ENCODE measurements at regions not wholly inside any gene's neighbourhood (a gene's known extent, or its start where the extent isn't known, plus 50 kb on each side); places are given as distances from the start of the nearest gene placed in this dataset.

- no peak overlapping the region for H3K27ac Mint-ChIP-seq
- H3K4me3 Mint-ChIP-seq, result no peak overlapping the region
- H3K4me1 Mint-ChIP-seq (ENCODE audit: low read depth in 2 of 2), result no peaks in the 10 kb centered on the region
- H3K9me3 Mint-ChIP-seq, result peaks cover 5% of the 10 kb centered on the region
- peak in 1 of 2 donors; percentile 40 for ATAC-seq
- no peak for DNase-seq (ENCODE audit: low spot score)
- peaks cover 19 to 23% of the 10 kb centered on the region in 2 donors for H3K27me3 Mint-ChIP-seq
- H3K36me3 Mint-ChIP-seq, result no peaks in the 10 kb centered on the region
Measured at GRCh38 chr15:47974724-47975123, 146.1 kb upstream of the SLC24A5 start.

DNA sequence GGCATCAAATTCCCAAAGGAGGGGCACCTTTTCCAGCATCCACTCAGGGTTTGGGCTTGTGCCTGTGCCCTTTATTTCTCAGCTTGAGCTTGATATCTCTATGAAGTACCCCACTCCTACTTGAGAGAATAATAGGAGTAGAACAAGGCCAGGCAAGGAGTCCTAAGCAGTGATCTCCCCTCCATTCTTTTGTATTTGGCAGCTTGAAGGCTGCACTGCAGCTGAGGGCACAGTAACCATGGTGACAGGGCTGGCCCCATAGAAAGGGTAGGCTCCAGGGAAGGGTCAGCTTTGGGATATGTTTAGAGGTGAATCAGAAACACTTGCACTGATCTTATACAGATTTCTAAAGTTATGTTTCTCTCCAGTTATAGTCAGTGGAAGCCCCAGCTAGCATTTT is 145.4 kb upstream of the SLC24A5 start:
- no peak for DNase-seq (ENCODE audit: low spot score)
- H3K9me3 Mint-ChIP-seq, result peaks cover 5% of the 10 kb centered on the region
- H3K4me1 Mint-ChIP-seq (ENCODE audit: low read depth in 2 of 2), result no peaks in the 10 kb centered on the region
- no peak overlapping the region for H3K4me3 Mint-ChIP-seq
- H3K36me3 Mint-ChIP-seq, result no peaks in the 10 kb centered on the region
- H3K27me3 Mint-ChIP-seq, result peaks cover 19 to 25% of the 10 kb centered on the region in 2 donors
- no peak overlapping the region for H3K27ac Mint-ChIP-seq
- ATAC-seq, result no peak

DNA sequence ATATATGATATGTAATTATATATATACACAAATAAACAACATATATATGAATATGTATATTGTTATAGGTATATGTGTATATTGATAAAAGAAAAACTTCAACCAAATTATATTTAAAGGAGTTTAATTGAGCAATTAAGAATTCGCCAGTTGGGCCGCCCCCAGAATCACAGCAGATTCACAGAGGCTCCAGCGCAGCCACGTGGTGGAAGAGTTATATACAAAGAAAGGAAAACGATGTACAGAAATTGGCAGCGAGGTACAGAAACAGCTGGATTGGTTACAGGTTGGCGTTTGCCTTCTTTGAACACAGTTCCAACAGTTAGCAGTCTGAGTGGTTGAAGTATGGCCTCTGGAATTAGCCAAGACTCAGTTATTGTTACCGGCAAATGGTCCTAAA is 137.3 kb upstream of the SLC24A5 start:
- Mint-ChIP-seq H3K4me1 (ENCODE audit: low read depth in 2 of 2) (peaks cover 11 to 19% of the 10 kb centered on the region in 2 donors), H3K9me3 (peaks cover under 1% of the 10 kb centered on the region), H3K27me3 (peaks cover 2 to 13% of the 10 kb centered on the region in 2 donors), H3K4me3 (no peak overlapping the region), H3K36me3 (no peaks in the 10 kb centered on the region), H3K27ac (no peak overlapping the region)
- ATAC-seq, result no peak
- no peak for DNase-seq (ENCODE audit: low spot score)

- H3K9me3 Mint-ChIP-seq, result no peaks in the 10 kb centered on the region
- H3K27me3 Mint-ChIP-seq, result peaks cover 0 to 8% of the 10 kb centered on the region in 2 donors
- peak overlapping the region; percentile 28 to 71 for H3K27ac Mint-ChIP-seq
- no peaks in the 10 kb centered on the region for H3K36me3 Mint-ChIP-seq
- DNase-seq (ENCODE audit: low spot score) (no peak), ATAC-seq (peak; percentile 62 to 85)
- H3K4me3 Mint-ChIP-seq, result peak overlapping the region; percentile 60
- peaks cover 11 to 19% of the 10 kb centered on the region in 2 donors for H3K4me1 Mint-ChIP-seq (ENCODE audit: low read depth in 2 of 2)
Measured at GRCh38 chr15:47985568-47985967, 135.2 kb upstream of the SLC24A5 start.

- Mint-ChIP-seq H3K4me3 (no peak overlapping the region), H3K9me3 (no peaks in the 10 kb centered on the region), H3K4me1 (ENCODE audit: low read depth in 2 of 2) (peaks cover 11 to 16% of the 10 kb centered on the region in 2 donors)
Measured at GRCh38 chr15:47987461-47987860, 133.3 kb upstream of the SLC24A5 start.

DNA sequence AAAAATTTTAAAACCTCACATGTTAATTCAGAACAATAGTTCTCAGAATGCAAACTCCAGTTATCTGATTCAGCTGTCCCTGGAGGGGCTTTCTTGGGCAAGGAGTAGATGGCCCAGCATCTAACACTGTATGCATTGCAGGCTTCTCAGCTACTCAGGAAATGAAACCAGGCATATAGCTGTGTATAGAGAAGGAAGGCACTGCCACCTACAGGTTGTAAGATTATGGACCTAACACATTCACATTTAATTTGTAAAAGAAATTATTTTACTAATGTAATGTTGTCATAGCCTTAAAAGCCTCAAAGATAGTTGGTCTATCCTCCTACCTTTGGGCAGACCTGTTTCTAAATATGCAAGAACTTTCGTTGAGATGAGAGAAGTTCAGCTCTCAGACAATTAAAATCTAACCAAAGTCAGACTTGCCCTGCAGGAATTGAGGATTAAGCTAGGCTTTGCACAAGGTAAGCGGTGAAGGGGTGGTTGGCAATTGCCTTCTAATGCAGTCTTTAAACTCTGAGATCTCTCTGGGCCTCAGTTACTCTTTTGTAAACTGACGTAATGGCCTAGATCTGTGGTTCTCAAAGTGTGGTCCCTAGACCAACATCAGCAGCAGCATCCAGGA is 132.8 kb upstream of the SLC24A5 start:
- DNase-seq (ENCODE audit: low spot score) (no peak), ATAC-seq (peak; percentile 75 to 83)
- H3K4me3 Mint-ChIP-seq, result no peak overlapping the region
- H3K9me3 Mint-ChIP-seq, result no peaks in the 10 kb centered on the region
- H3K36me3 Mint-ChIP-seq, result no peaks in the 10 kb centered on the region
- peaks cover 0 to 4% of the 10 kb centered on the region in 2 donors for H3K27me3 Mint-ChIP-seq
- H3K27ac Mint-ChIP-seq, result no peak overlapping the region
- H3K4me1 Mint-ChIP-seq (ENCODE audit: low read depth in 2 of 2), result peaks cover 11 to 16% of the 10 kb centered on the region in 2 donors

More at GRCh38 chr15:47987461-47987860, 133.3 kb upstream of the SLC24A5 start:
- DNase-seq (ENCODE audit: low spot score), result no peak
- no peak for ATAC-seq
- no peaks in the 10 kb centered on the region for H3K36me3 Mint-ChIP-seq
- H3K27me3 Mint-ChIP-seq, result peaks cover 0 to 4% of the 10 kb centered on the region in 2 donors
- H3K27ac Mint-ChIP-seq, result no peak overlapping the region

DNA sequence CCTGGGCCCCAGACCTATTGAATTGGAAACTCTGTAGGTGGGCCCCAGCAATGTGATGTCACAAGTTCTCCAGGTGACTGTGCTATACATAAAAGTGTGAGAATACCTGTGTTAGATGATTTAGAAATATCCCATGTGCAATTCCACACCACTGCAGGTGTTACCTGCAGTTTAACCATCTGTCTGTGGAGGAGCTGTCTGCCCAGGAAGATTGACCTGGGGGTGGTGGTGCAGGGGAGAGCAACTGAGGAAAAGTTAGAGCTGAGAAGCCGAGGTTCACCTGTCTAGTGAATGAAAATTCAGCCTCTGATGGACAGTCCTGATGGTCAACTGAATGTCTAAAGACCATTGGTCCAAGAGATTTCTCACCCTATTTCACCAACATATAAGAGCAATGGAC is 132.2 kb upstream of the SLC24A5 start:
- H3K36me3 Mint-ChIP-seq, result no peaks in the 10 kb centered on the region
- ATAC-seq (no peak), DNase-seq (ENCODE audit: low spot score) (no peak)
- H3K4me3 Mint-ChIP-seq, result no peak overlapping the region
- H3K9me3 Mint-ChIP-seq, result no peaks in the 10 kb centered on the region
- H3K4me1 Mint-ChIP-seq (ENCODE audit: low read depth in 2 of 2), result peaks cover 11 to 16% of the 10 kb centered on the region in 2 donors
- H3K27ac Mint-ChIP-seq, result no peak overlapping the region
- H3K27me3 Mint-ChIP-seq, result peaks cover 0 to 2% of the 10 kb centered on the region in 2 donors

DNA sequence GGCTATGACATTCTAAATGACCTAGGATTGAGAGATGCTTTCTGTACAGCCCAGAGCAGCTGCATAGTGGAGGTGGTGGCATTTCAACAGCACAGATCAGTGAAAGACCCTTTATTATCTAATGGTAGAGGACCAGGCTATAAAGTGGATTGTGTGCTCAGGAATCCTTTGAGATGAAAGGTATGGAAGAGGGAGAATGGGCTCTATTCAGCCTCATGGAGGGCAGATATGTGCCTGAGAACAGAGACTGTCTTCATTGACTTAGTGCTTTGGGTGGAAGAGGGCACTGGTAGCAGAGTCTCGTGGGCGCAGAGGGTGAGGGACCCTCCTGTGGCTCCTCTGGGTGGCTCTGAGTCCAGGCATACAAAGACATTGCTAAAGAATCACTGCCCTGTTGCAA is 130.0 kb upstream of the SLC24A5 start:
- Mint-ChIP-seq H3K27ac (no peak overlapping the region), H3K4me3 (no peak overlapping the region), H3K27me3 (peaks cover 0 to 5% of the 10 kb centered on the region in 2 donors), H3K9me3 (no peaks in the 10 kb centered on the region), H3K4me1 (ENCODE audit: low read depth in 2 of 2) (peaks cover 3 to 9% of the 10 kb centered on the region in 2 donors), H3K36me3 (no peaks in the 10 kb centered on the region)
- ATAC-seq, result no peak
- DNase-seq (ENCODE audit: low spot score), result no peak

DNA sequence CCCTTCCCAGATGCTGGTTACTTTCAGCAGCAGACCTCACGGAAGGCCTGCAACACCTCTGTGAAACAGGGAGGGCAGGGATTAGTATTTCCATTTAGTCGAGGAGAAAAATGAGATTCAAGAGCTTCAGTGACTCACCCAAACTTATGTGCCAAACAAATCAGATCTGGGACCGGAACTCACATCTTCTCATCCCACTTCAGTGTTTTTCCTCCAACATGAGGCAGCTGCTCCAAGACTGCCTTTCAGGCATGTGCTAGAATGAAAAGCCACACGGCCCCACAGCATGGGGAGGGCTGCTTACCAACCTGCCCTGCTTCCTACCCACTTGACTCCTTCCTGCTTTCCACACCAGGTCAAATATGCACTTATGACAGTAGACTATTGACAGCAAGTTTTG is 129.4 kb upstream of the SLC24A5 start:
- Mint-ChIP-seq H3K4me3 (no peak overlapping the region), H3K27me3 (peaks cover 0 to 5% of the 10 kb centered on the region in 2 donors), H3K4me1 (ENCODE audit: low read depth in 2 of 2) (peaks cover 0 to 4% of the 10 kb centered on the region in 2 donors), H3K27ac (no peak overlapping the region), H3K9me3 (no peaks in the 10 kb centered on the region), H3K36me3 (no peaks in the 10 kb centered on the region)
- DNase-seq (ENCODE audit: low spot score), result no peak
- no peak for ATAC-seq

DNA sequence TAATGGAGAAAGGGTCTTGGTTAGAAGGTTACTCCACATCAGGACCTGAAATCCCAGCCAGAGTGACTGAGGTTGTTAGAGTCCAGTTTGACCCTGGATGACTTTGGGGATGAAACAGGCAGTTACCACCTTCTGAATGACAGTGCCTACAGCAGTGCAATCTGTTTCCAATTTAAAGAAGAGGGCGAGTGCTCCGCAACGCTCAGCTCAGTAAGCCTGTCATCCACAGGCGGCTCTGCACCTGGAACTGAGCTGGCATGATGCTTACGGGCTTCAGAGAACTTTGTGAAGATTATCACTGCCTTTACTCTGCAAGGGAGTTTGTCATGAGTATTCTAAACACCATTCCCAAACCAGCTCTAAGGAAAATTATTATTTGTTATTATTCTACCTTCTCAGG is 127.7 kb upstream of the SLC24A5 start:
- Mint-ChIP-seq H3K9me3 (no peaks in the 10 kb centered on the region), H3K4me1 (ENCODE audit: low read depth in 2 of 2) (no peaks in the 10 kb centered on the region), H3K4me3 (no peak overlapping the region), H3K27ac (no peak overlapping the region), H3K27me3 (peaks cover 0 to 5% of the 10 kb centered on the region in 2 donors), H3K36me3 (no peaks in the 10 kb centered on the region)
- DNase-seq (ENCODE audit: low spot score), result no peak
- no peak for ATAC-seq

- Mint-ChIP-seq H3K4me3 (no peak overlapping the region), H3K27me3 (peaks cover 0 to 6% of the 10 kb centered on the region in 2 donors), H3K36me3 (no peaks in the 10 kb centered on the region), H3K4me1 (ENCODE audit: low read depth in 2 of 2) (no peaks in the 10 kb centered on the region), H3K27ac (no peak overlapping the region), H3K9me3 (no peaks in the 10 kb centered on the region)
- ATAC-seq, result no peak
- no peak for DNase-seq (ENCODE audit: low spot score)
Measured at GRCh38 chr15:47997195-47998080, 123.4 kb upstream of the SLC24A5 start.

DNA sequence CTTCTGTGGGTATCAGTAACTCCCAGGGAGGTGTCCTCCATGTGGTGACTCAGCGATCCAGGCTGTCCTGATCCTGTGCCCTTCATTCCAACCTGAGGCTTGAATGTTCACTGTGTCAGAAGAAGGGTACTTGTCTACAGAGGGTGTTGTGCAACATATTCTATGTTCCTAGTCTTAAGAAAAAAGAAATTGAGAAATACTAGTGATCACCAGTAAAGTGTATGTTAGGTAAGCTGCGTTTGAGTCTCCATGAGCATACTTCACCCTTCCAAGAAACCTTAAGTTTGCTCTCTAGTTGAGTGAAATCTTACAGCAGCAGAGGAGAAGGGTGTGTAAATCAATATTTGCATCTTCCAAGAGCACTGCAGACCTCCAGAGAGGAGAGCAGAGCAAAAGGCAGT is 122.2 kb upstream of the SLC24A5 start:
- Mint-ChIP-seq H3K9me3 (no peaks in the 10 kb centered on the region), H3K4me3 (no peak overlapping the region), H3K27me3 (peaks cover 0 to 6% of the 10 kb centered on the region in 2 donors), H3K4me1 (ENCODE audit: low read depth in 2 of 2) (no peaks in the 10 kb centered on the region), H3K27ac (no peak overlapping the region), H3K36me3 (no peaks in the 10 kb centered on the region)
- ATAC-seq (no peak), DNase-seq (ENCODE audit: low spot score) (no peak)

DNA sequence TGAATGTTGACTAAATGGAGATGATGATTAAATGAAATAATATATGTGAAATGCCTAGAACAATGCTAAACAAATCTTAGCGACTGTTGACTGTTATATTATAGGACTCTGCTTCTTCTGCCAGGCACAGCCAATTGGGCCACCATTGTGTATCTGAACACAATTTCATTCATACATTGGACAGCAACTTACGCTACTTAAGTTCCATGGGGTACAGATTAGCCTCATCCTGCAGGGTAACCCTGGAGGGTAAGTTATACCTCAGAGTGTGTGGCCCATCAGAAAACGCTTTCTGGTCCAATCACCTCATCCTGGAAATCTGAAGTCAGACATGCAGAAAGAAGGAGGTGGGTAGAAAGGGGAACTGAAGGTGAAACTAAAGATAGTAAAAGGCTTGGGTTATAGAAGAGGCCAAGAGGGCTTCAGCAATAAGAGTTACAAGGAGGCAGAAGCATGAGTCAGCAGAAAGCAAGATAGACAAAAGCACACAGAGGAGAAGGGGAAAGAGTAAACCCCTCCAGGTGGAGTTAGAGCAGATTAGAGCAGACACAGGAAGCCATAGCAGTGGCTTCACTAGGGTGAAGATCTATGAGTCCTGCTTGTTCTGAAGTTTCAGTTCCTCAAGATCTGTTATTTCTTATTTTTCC is 119.3 kb upstream of the SLC24A5 start:
- no peaks in the 10 kb centered on the region for H3K4me1 Mint-ChIP-seq (ENCODE audit: low read depth in 2 of 2)
- H3K36me3 Mint-ChIP-seq, result no peaks in the 10 kb centered on the region
- H3K27me3 Mint-ChIP-seq, result peaks cover 0 to 4% of the 10 kb centered on the region in 2 donors
- ATAC-seq (no peak), DNase-seq (ENCODE audit: low spot score) (no peak)
- H3K27ac Mint-ChIP-seq, result no peak overlapping the region
- no peak overlapping the region for H3K4me3 Mint-ChIP-seq
- H3K9me3 Mint-ChIP-seq, result no peaks in the 10 kb centered on the region

- Mint-ChIP-seq H3K27me3 (peaks cover 0 to 4% of the 10 kb centered on the region in 2 donors), H3K36me3 (no peaks in the 10 kb centered on the region), H3K4me3 (no peak overlapping the region), H3K4me1 (ENCODE audit: low read depth in 2 of 2) (no peaks in the 10 kb centered on the region), H3K9me3 (no peaks in the 10 kb centered on the region), H3K27ac (no peak overlapping the region)
- DNase-seq (ENCODE audit: low spot score) (no peak), ATAC-seq (no peak)
Measured at GRCh38 chr15:48002767-48003166, 118.0 kb upstream of the SLC24A5 start.

Measured in natural killer cell treated with Interleukin-12 subunit alpha and Interleukin-12 subunit beta and Interleukin-15 and Interleukin-18, amount 100 ng/mL, for 72 hours (primary cell).